ENCODE measurements at regions not wholly inside any gene's neighbourhood (a gene's known extent, or its start where the extent isn't known, plus 50 kb on each side); places are given as distances from the start of the nearest gene placed in this dataset.
A peak's percentile ranks its signal among the peaks of the same experiment; 100 is the strongest.

- no peak for DNase-seq
Observed at GRCh38 chr3:22908989-22909507, 294.1 kb upstream of the UBE2E2 start.

GRCh38 chr3:22916933-22917332 lies 286.2 kb upstream of the UBE2E2 start:
- DNase-seq = no peak

- no peak for DNase-seq
Observed at GRCh38 chr3:22920006-22920405, 283.1 kb upstream of the UBE2E2 start.

GRCh38 chr3:22922317-22922716 lies 280.8 kb upstream of the UBE2E2 start:
- DNase-seq = peak; percentile 17

- no peak for DNase-seq
Observed at GRCh38 chr3:22923711-22924110, 279.4 kb upstream of the UBE2E2 start.

GRCh38 chr3:22928216-22929110 lies 274.7 kb upstream of the UBE2E2 start:
- no peak for DNase-seq

- no peak for DNase-seq
Observed at GRCh38 chr3:22933051-22933840, 269.9 kb upstream of the UBE2E2 start.

- DNase-seq = no peak
Observed at GRCh38 chr3:22933841-22934116, 269.3 kb upstream of the UBE2E2 start.

GRCh38 chr3:22935040-22935439 lies 268.1 kb upstream of the UBE2E2 start:
- DNase-seq = no peak

GRCh38 chr3:22937536-22937935 lies 265.6 kb upstream of the UBE2E2 start:
- DNase-seq = no peak

- no peak for DNase-seq
Observed at GRCh38 chr3:22938739-22939138, 264.4 kb upstream of the UBE2E2 start.

- DNase-seq = no peak
Observed at GRCh38 chr3:22939349-22939748, 263.8 kb upstream of the UBE2E2 start.

- DNase-seq = no peak
Observed at GRCh38 chr3:22940285-22940684, 262.8 kb upstream of the UBE2E2 start.

- no peak for DNase-seq
Observed at GRCh38 chr3:22942981-22943380, 260.1 kb upstream of the UBE2E2 start.

- no peak for DNase-seq
Observed at GRCh38 chr3:22947851-22948250, 255.3 kb upstream of the UBE2E2 start.

GRCh38 chr3:22951910-22952309 lies 251.2 kb upstream of the UBE2E2 start:
- DNase-seq = no peak

- DNase-seq = no peak
Observed at GRCh38 chr3:22952860-22953259, 250.3 kb upstream of the UBE2E2 start.

GRCh38 chr3:22959593-22959992 lies 243.5 kb upstream of the UBE2E2 start:
- no peak for DNase-seq

GRCh38 chr3:22960105-22960984 lies 242.8 kb upstream of the UBE2E2 start:
- DNase-seq = peak; percentile 57

- no peak for DNase-seq
Observed at GRCh38 chr3:22962244-22962643, 240.9 kb upstream of the UBE2E2 start.

GRCh38 chr3:22966349-22966748 lies 236.8 kb upstream of the UBE2E2 start:
- no peak for DNase-seq

- no peak for DNase-seq
Observed at GRCh38 chr3:22969276-22969675, 233.9 kb upstream of the UBE2E2 start.

GRCh38 chr3:22971497-22971896 lies 231.6 kb upstream of the UBE2E2 start:
- DNase-seq = no peak
